ENCODE measurements at regions not wholly inside any gene's neighbourhood (a gene's known extent, or its start where the extent isn't known, plus 50 kb on each side); places are given as distances from the start of the nearest gene placed in this dataset.
"Not testable (repeated sequence)": the region's sequence is repeated elsewhere in the genome, so short reads cannot be mapped to it uniquely, and the experiment has no call there.

DNA sequence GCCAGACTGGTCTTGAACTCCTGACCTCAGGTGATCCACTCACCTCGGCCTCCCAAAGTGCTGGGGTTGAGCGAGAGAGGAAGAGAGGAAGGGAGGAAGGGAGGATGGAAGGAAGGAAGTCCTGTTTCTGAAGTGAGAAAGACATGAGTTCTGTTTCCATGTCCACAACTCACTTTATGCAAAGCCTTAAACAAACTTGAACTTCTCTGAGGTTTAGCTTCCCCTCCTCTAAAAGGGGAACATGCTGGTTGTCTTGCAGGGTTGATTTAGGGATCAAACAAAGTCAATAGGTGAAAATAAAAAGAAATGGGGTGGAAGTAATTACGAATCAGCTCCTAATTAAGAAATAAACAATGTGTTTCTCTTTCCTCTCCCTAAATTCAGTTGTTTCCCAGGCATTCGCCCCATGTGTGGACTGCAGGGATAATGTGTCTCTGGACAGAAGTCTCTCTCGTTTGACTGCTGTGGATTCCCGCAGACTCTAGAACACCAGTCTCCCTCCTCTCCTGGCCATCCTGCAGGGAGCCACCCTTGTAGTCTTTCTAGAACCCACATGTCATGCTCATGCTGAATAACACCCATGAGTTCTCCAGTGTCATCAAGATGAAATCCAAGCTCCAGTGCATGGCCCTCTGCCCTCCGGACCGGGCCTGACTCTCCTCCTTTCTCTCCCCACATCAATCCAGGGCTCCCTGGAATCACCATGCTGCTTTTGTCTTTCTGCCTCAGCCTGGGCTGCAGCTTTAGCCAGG lies 229.3 kb upstream of the TRIB2 start:
- POLR2A ChIA-PET: no interaction called here
- CTCF ChIA-PET: interaction anchor here (0.6 to 1.0 kb wide), 2 partner anchors 10 to 624 kb away, joined by 3 read pairs; no protein-coding TSS in a partner anchor

DNA sequence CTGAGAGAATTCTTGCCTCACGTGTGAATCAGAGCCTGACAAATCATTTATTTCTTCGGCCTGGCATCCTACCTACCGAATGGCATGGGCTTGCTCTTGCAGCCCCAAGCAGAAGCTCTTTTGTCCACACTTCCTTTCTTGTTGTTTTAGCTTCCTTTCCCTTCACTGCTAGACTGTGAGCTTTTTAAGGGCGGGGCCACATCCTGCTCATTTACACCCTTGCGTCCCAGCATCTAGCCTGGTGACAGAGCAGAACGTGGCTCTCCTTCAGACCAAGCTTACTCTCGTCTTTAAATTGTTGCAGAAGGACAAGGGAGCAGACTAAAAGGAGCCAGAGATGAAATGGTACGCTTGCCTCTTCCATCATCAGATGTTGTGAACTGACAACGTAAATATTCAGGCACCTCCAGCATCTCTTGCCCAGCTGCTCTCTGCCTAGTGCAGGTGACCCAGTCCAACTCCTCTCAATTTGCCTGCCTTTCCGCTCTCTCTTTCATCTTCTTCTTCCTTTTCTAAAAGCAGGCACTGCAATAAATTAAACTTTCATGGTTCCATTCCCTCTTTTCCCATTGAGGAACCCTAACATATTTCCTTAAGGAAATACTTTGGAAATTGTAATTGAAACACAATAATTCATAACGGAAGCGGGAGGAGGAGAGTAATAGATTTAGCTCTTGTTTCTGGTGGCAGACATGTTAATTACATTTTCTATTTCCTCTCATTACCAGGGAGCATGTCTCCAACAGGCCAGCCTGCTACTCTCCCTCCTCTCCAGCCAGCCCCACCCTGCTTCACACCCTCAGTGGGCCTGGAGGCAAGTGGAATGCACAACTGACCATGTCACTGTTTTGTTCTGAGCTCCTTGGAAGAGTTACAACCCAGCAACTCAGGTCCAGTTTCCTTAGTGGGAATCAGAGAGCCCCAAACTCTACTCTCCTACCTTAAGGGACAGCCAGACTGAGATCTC lies 228.1 kb upstream of the TRIB2 start:
- ChIA-PET POLR2A (interaction anchor here (0.9 kb wide), 1 partner anchor 10 kb away, joined by 3 read pairs; no protein-coding TSS in a partner anchor), CTCF (interaction anchor here (1.0 kb wide), 1 partner anchor 11 kb away, joined by 3 read pairs; no protein-coding TSS in a partner anchor)

DNA sequence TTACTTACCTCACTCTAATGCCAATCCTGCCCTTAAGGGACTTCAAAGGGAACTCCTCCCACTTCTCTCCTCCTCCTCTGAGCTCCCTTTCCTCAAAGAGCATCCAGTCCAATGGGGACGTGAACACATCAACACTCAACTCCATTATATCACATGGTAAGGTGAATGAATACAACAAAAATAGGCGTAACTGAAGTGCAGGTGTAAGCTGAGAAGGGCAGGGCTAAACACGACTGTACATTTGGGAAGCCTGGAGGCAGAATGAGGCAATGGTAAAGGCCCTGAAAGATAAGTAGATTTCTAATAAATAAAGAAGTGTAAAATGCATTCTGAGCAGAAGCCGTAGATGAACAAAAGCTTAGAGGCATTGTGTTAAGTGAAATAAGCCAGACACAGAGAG lies 226.1 kb upstream of the TRIB2 start:
- ChIA-PET POLR2A (no interaction called here), CTCF (no interaction called here)

DNA sequence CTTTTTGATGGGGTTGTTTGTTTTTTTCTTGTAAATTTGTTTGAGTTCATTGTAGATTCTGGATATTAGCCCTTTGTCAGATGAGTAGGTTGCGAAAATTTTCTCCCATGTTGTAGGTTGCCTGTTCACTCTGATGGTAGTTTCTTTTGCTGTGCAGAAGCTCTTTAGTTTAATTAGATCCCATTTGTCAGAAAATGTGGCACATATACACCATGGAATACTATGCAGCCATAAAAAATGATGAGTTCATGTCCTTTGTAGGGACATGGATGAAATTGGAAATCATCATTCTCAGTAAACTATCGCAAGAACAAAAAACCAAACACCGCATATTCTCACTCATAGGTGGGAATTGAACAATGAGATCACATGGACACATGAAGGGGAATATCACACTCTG lies 224.4 kb upstream of the TRIB2 start:
- CTCF ChIA-PET, POLR2A ChIA-PET: not testable (repeated sequence)

DNA sequence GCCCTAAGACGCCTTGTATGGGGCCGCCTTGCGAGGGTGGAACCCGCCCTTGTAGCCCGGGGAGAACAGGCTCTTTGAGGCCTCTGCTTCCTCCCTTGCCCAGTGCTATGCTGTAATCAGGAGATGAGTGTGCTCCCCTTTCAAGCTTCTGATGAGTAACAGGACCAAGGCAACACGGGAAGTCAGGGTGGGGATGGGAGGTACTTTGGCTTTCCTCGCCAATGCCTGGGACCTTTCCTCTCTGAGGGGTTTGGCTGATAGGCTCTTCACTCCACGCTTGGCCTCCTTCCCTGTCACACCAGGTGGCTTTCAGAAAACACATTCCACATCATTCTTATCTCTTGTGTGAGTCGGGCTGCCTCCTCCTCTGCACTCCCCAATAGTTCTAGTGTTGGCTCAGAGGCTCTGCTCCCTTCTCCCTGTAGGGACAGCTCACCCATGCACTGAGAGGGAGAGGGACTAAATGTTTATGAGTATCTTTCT lies 223.7 kb upstream of the TRIB2 start:
- ChIA-PET CTCF (interaction anchor here (1.0 kb wide), 1 partner anchor 224 kb away, joined by 3 read pairs; the partner anchor contains the start of gene TRIB2), POLR2A (no interaction called here)

DNA sequence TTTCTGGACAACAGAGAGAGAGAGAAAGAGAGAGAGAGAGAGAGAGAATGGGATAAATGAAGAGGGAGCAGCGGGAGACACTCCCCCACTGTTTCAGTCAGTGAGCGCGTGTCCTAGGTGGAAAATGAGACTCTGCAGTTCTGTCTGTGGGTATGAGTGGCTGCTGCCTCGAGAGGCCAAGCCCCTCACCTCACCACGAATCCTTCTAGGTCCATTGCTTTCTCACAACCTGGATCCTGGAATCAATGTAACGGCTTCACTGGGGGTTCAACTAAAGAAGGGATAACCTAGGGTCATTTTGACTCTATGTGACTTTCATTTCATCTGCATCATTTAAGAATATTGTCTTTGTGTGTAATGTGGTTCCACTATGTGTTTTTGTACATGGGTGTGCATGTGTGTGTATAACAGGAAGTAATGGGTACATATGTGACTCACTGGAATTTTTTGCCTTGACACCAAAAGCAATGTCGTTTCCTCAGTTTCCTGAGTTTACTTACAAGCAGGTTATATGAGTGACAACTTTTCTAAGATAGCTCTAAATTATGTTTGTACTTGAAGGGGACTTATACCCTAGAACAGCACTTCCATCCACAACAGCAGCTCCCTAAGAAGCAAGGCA lies 221.4 kb upstream of the TRIB2 start:
- POLR2A ChIA-PET: no interaction called here
- CTCF ChIA-PET: no interaction called here

DNA sequence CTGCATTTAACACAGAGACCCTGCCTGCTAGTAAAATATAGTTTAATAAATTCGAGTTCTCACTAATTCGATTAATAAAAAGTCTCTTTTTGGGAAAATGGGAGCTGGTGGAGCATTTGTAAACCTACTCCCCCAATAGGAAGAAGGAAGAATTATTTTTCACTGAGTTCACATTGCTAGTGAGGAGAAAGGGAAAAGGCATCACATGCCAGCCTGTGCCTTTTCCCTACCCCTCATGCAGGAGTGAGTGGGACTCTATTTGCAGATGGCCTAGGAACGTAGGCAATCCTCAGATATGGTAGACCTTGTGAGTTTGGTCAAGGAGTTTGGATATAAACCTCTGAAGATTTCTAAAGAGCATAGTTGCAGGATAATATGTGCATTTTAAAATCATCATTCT lies 218.4 kb upstream of the TRIB2 start:
- CTCF ChIA-PET: no interaction called here
- POLR2A ChIA-PET: interaction anchor here (1.2 kb wide), 1 partner anchor 10 kb away, joined by 3 read pairs; no protein-coding TSS in a partner anchor

DNA sequence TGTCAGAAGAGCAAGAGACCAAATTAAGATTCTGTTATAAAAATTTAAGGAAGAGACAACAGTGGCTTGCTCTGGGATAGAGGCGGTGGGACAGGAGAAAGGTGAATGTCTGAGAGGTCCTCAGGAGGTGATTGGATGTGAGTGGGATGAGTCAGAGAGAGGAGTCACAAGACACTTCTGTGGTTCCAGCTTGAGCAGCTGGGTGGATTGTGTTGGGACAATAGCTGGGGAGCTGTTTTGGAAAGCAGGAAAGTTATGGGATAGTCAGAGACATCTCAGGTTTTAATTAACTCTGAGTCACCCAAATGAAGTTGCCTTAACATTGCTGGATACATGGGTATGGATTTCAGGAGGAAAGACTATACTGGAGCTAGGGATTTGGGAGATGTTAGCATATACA lies 218.0 kb upstream of the TRIB2 start:
- CTCF ChIA-PET: no interaction called here
- POLR2A ChIA-PET: interaction anchor here (1.2 kb wide), 1 partner anchor 10 kb away, joined by 3 read pairs; no protein-coding TSS in a partner anchor

DNA sequence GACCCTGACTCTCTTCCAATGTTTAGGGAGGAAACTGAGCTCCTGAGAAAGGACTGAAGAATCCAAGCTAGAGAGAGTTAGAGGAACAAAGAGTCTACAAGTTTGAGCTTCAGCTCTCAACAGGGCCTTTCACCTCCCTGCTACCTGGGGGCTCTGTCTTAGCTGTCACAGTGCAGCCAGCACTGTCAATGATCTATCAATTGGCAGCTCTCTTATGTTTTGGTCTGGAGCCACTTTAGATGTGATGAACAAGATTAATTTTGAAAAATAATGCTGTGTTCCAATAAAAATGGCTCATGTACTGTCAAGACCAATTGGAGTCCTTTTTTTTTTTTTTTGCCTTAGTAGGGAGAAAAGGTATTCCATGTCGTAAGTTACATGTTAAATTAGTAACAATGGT lies 215.8 kb upstream of the TRIB2 start:
- ChIA-PET POLR2A (interaction anchor here (1.0 kb wide), 1 partner anchor 216 kb away, joined by 3 read pairs; the partner anchor contains the start of gene TRIB2), CTCF (no interaction called here)

DNA sequence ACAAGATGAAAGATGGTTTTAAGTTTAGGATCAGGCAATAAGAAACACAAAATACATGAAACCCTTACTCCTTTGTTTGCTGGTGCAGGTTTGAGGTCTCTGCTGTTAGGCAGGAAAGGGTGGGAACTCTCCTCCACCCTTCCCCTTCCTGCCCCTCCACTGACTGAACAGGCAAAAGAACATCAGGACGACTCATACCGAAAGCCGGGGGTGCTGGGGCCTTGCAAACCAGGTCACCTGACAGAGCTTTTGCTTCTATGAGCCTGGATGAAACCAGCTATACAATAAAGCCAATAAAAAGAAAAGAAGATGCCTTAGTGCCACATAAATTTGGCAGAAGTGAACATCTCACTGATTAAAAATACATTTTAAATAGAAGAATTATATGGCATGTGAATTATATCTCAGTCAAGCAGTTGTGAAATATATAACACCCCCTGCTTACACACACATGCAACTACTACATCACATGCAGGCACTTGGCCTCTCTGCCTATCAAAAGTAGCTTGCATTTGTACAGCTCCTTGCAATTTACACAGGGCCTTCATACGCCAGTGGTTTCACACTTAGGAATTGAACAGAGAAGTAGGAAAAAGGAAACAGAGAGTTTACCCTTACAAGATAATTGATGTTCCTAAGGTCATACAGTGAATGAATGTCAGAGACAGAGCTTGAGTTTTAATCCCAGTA lies 215.1 kb upstream of the TRIB2 start:
- POLR2A ChIA-PET: no interaction called here
- CTCF ChIA-PET: interaction anchor here (1.2 kb wide), 1 partner anchor 215 kb away, joined by 3 read pairs; no protein-coding TSS in a partner anchor

DNA sequence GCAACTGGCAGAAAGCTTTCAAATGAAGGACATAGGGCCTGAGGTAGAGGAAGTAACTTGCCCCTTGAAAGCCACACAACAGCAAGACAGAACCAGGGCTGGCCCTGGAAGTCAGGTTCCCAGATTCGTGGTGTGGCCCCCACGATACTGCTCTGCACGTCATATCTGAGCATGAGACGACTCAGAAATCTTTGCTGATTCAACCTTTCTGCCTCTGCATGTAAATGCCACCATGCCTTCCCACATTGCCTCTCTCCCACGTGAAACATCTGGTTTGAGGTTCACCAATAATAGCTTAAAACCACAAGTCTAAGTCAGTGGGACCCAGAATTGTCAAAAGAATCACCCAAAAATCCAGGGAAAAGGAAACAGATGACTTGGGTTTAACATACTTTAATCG lies 214.0 kb upstream of the TRIB2 start:
- ChIA-PET POLR2A (no interaction called here), CTCF (interaction anchor here (0.9 to 1.8 kb wide), 4 partner anchors 52 to 219 kb away, joined by 3 to 5 read pairs (median 3); partner anchors contain the start of gene TRIB2)

DNA sequence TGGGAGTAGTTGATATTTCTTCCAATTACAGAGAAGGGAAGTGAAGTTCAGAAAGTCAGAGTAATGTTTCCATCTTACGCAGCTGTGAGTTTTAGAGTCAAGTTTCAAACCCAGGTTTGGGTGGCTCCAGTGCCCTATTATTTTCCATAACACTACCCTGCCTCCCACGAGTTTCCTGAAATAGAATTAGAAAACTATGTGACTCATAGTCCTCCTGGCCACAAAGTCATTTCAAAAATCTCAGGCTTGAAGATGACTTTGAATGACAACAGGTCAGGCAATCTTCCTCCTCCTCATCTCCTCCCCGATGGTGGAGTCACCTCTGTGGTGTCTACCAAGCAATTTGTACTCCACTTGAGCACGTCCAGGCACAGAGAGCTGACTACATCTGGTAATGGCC lies 212.3 kb upstream of the TRIB2 start:
- ChIA-PET POLR2A (no interaction called here), CTCF (interaction anchor here (1.8 kb wide), 1 partner anchor 213 kb away, joined by 5 read pairs; the partner anchor contains the start of gene TRIB2)

DNA sequence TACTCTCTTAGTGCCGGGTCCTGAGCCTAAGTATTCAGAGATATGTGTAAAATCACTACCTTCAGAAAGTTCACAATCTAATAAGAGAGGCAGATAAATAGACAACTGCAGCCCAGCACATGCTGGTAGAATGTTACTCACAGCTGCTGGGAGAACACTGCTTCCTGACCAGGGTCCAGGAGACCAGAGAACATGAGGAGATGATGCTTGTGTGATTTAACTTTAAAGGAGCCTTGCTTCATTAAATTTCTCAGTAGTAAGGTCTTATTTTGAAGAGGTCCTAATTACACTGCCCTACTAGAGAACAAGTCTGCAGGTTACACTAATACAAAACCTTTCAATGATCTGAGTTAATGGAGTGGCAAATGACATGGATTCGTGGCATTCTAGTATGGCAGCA lies 209.9 kb upstream of the TRIB2 start:
- ChIA-PET CTCF (no interaction called here), POLR2A (no interaction called here)

DNA sequence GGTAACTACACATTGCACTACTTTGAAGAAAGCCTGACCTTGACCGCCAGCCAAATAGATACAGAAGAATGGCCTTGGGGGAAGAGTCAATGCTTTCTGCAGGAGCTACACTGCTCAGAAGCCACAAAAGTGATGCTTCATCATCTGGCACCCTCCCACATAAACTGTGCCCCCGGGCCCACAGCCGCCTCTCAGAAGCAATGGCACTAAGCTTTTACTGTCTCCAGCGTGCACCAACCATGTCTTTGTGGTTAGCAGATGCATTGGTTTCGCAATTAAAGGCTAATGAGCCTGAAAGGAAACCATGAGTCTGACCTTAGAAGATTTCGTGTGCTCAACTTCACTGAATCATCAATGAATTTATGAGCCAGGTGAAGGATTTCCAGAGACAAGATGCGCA lies 209.4 kb upstream of the TRIB2 start:
- POLR2A ChIA-PET: interaction anchor here (0.6 kb wide), 1 partner anchor 209 kb away, joined by 3 read pairs; the partner anchor contains the start of gene TRIB2
- CTCF ChIA-PET: no interaction called here

DNA sequence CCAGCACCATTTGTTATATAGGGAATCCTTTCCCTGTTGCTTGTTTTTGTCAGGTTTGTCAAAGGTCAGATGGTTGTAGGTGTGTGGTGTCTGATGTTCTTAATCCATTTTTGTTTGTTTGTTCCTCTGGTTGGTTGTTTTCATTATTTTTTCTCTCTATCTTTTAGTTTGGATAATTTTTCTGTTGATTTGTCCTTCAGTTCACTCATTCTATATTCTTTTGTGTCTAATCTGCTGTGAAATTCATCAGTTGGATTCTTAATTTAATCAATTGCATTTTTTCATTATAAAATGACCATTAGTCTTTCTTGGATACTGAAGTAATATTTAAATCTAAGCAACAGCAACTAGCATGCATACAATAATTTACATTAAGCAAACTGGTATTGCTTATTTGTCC lies 206.7 kb upstream of the TRIB2 start:
- CTCF ChIA-PET: no interaction called here

DNA sequence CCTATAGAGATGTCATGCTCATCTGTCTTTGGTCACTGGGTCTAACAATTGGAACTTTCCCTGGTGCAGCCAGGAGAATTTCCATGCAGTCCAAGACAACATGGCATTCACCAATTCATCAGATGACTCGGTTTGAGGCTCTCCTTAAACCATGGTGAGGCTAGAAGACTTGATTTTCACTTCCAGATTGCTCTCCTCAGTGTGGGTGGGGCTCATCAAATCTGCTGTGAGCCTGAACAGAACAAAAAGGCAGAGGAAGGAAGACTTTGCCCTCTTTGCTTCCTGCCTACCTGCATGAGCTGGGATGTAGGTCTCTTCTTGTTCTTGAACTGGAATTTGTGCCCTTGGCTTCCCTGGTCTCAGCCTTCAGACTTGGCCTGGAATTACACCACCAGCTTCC lies 203.4 kb upstream of the TRIB2 start:
- ChIA-PET POLR2A (no interaction called here), CTCF (no interaction called here)

More for the DNA sequence above, 206.7 kb upstream of the TRIB2 start:
- POLR2A ChIA-PET: no interaction called here

DNA sequence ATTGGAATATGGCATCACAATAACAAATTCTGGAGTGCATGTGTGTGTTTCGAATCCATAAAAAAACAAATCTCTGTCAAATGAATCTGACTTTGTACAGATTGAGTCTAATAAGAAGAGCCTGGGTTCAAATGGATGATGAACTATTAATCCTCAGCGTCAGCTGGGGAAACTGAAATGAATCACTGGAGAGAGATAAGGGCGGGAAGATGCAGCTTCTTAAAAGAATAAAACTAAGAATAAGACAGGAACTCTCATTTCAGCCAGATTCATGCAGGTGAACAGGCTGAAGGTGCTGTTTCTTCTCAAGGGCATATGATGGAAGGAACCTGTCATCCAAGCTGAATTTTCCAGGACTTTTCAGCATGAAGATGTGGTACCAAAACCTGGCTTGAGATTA lies 202.6 kb upstream of the TRIB2 start:
- ChIA-PET POLR2A (no interaction called here), CTCF (no interaction called here)

DNA sequence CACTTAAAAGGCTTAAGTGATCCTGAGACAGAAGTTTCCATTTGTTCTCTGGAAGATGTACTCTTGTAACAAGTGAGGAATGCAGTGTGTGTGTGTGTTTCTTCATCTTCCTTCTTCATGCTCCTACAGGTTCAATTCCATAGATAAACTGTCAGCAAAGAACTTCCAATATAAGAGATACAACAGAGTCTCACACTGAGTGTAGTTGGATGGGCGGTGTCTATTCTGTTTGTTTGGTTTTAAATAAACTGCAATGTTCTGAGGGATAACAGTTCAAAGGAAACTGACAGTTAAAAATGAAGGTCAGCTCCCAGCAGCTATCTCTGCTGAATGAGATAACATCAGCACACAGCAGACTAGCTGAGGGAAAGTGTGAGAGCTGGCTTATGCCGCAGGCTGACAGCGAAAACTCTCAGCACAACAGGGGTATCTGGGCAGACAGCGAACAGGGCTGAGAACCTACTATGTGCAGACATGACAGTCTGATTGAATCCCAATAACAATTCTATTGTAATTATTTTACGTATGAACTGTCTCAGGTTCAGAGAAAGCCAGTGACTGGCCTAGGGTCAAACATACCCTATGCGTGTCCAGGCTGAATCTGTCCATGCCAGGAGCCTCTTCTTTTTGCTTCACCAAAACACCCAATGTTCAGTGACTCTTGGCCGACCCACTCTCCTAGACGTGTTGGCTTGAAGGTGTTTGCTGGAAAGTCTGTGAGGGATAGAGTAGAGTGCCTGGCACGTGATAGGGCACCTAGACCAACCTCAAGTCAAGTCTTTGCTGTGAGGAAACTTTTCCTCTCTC lies 201.9 kb upstream of the TRIB2 start:
- CTCF ChIA-PET: no interaction called here
- POLR2A ChIA-PET: no interaction called here

DNA sequence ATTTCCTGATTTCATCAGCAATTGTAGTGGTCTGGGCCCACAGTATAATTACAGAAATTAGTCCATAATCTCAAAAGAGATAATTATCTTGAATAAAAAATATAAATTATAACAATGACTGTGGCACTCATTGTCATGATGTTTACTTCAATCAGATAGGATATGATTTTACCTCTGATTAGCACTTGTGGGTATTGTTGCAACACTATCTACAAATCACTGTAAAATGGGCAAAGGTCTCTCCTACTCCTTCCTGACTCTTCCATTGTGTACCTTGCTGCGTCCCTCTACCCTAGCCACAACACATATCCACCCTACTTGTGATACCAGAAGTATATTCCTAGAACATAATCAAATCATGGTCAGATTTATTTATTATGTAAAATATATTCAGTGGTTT lies 200.9 kb upstream of the TRIB2 start:
- POLR2A ChIA-PET: no interaction called here
- CTCF ChIA-PET: no interaction called here

All from activated CD8-positive, alpha-beta memory T cell treated with anti-CD3 and anti-CD28 coated beads for 36 hours (primary cell).